Fibroblast of lung (primary cell): ENCODE measurements at regions not wholly inside any gene's neighbourhood (a gene's known extent, or its start where the extent isn't known, plus 50 kb on each side); places are given as distances from the start of the nearest gene placed in this dataset.

Experiments used
- DNase-seq, 2 donors: peaks; one replicate each; pipeline versions ENCODE4 v3.0.0 to v3.0.0-alpha.2; 2010; ENCODE audit warnings: low read depth in 2 of 2
- H2AFZ ChIP-seq: 2 replicates; pipeline ENCODE4 v1.5.1; 2012; ENCODE audit warnings: low read length, control low read depth, inconsistent platforms
- H3K27ac ChIP-seq: 2 replicates; pipeline ENCODE4 v1.5.1; 2011; ENCODE audit warnings: low read length, control low read depth; ENCODE audit not compliant: insufficient read depth
- H3K27me3 ChIP-seq: 2 replicates; pipeline ENCODE4 v1.5.1; 2011; ENCODE audit warnings: mild to moderate bottlenecking, low read length; ENCODE audit not compliant: control insufficient read depth, insufficient read depth
- H3K36me3 ChIP-seq: 2 replicates; pipeline ENCODE4 v1.5.1; 2011; ENCODE audit warnings: low read length; ENCODE audit not compliant: control insufficient read depth, insufficient read depth
- H3K4me1 ChIP-seq: 2 replicates; pipeline ENCODE4 v1.5.1; 2011; ENCODE audit warnings: low read length; ENCODE audit not compliant: control insufficient read depth, insufficient read depth; ENCODE audit errors: extremely low read depth
- H3K4me2 ChIP-seq: 2 replicates; pipeline ENCODE4 v1.5.1; 2011; ENCODE audit warnings: low read length, control low read depth; ENCODE audit not compliant: insufficient read depth; ENCODE audit errors: extremely low read depth
- H3K4me3 ChIP-seq, 4 experiments: fragments of 200-600 bp in 1 of 4; sonication (generic) in 1 of 4; replicated peaks in 1 of 4; 2 replicates each; pipeline ENCODE4 v1.5.1; 2011 to 2016; ENCODE audit warnings: low read length in 4 of 4, low read depth in 3 of 4, mild to moderate bottlenecking in 3 of 4, control low read depth in 2 of 4, inconsistent platforms in 1 of 4, mixed read lengths in 1 of 4; ENCODE audit not compliant: insufficient read depth in 1 of 4; ENCODE audit errors: control extremely low read depth in 1 of 4
- H3K79me2 ChIP-seq: 2 replicates; pipeline ENCODE4 v1.5.1; 2012; ENCODE audit warnings: mild to moderate bottlenecking, low read length, inconsistent platforms; ENCODE audit not compliant: control insufficient read depth, insufficient read depth
- H3K9ac ChIP-seq: 2 replicates; pipeline ENCODE4 v1.5.1; 2011; ENCODE audit warnings: mild to moderate bottlenecking, low read length, control low read depth; ENCODE audit not compliant: insufficient read depth
- H3K9me3 ChIP-seq: 2 replicates; pipeline ENCODE4 v1.5.1; 2012; ENCODE audit warnings: low read depth, low read length; ENCODE audit not compliant: control insufficient read depth, insufficient read depth
- H4K20me1 ChIP-seq: 2 replicates; pipeline ENCODE4 v1.5.1; 2011; ENCODE audit warnings: low read length; ENCODE audit not compliant: control insufficient read depth, insufficient read depth; ENCODE audit errors: extremely low read depth
- EZH2 ChIP-seq: IDR thresholded peaks from 2 replicates; pipeline ENCODE4 v1.5.1; 2012; ENCODE audit warnings: low read length, control low read depth, mild to moderate bottlenecking; ENCODE audit errors: missing control alignments
- TF ChIP-seq, protein P1 (sequence below), 2 donors: IDR thresholded peaks in 1 of 2; conservative IDR thresholded peaks in 1 of 2; 1 replicate in 1 of 2; 2 replicates in 1 of 2; pipeline ENCODE4 v1.5.1; 2011 to 2012; ENCODE audit warnings: low read length in 2 of 2, control low read depth in 1 of 2, inconsistent platforms in 1 of 2, low read depth in 1 of 2, mild to moderate bottlenecking in 1 of 2

DNA sequence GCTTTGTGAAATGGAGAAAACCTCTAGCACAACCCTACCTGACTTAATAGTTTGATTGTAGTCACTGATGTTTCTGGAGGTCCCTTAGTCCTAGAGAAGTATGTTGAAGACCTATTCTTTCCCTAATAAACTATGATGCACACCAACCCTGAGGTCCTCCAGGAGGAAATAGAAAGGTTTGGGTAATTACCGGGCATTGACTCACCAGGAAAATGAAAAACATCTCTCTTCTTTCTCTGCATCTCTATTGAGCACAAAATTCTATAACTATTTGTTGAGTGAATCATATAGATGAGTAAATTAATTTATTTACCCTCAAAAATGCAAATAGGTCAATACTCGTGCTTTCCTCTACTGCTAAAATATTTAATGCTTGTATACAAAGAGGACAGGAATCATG lies 582.4 kb upstream of the FAM241A start:
- peak in 1 of 2 donors; percentile 40 for DNase-seq
- Histone ChIP-seq H3K4me2 (no peak overlapping the region), H3K4me3 (no peak overlapping the region), H3K9me3 (no peaks in the 10 kb centered on the region), H3K36me3 (no peaks in the 10 kb centered on the region), H4K20me1 (no peaks in the 10 kb centered on the region), H3K79me2 (no peaks in the 10 kb centered on the region), H3K27ac (no peak overlapping the region), H3K27me3 (no peaks in the 10 kb centered on the region), H3K4me1 (no peaks in the 10 kb centered on the region), H2AFZ (no peak overlapping the region), H3K9ac (no peak overlapping the region)
- TF ChIP-seq, protein P1, sequence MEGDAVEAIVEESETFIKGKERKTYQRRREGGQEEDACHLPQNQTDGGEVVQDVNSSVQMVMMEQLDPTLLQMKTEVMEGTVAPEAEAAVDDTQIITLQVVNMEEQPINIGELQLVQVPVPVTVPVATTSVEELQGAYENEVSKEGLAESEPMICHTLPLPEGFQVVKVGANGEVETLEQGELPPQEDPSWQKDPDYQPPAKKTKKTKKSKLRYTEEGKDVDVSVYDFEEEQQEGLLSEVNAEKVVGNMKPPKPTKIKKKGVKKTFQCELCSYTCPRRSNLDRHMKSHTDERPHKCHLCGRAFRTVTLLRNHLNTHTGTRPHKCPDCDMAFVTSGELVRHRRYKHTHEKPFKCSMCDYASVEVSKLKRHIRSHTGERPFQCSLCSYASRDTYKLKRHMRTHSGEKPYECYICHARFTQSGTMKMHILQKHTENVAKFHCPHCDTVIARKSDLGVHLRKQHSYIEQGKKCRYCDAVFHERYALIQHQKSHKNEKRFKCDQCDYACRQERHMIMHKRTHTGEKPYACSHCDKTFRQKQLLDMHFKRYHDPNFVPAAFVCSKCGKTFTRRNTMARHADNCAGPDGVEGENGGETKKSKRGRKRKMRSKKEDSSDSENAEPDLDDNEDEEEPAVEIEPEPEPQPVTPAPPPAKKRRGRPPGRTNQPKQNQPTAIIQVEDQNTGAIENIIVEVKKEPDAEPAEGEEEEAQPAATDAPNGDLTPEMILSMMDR (conservative IDR thresholded peaks at IDR 0.05 in 1 of 2, IDR thresholded peaks at IDR 0.05 in 1 of 2; ENCODE audit: low read depth in 1 of 2, low read length in 2 of 2): no peak
- no peak for TF ChIP-seq EZH2

DNA sequence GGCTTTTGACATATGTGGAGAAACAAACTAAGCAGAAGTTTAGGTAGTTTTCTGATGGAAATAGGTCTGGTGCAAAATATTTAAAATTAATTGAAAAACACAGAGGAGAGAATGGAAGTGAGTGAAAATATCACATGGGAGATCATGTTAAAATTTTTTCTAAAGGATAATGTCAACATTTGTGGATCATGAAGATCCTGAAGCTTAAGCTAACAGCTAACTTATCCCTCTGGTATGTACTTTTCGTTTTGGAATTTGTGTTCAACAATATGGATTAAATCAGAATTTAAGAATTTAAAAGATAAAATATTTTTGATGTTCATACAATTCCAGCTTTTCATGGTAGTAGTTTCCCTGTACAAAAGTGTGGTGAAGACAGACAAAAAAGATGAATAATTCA lies 572.8 kb upstream of the FAM241A start:
- no peaks in the 10 kb centered on the region for H3K4me1 ChIP-seq
- DNase-seq: no peak
- H3K4me2 ChIP-seq: no peak overlapping the region
- no peak overlapping the region for H2AFZ ChIP-seq
- H3K9ac ChIP-seq: no peak overlapping the region
- no peaks in the 10 kb centered on the region for H3K36me3 ChIP-seq
- no peaks in the 10 kb centered on the region for H3K27me3 ChIP-seq
- H3K4me3 ChIP-seq: no peak overlapping the region
- TF ChIP-seq, protein P1 (conservative IDR thresholded peaks at IDR 0.05 in 1 of 2, IDR thresholded peaks at IDR 0.05 in 1 of 2; ENCODE audit: low read depth in 1 of 2, low read length in 2 of 2): no peak
- no peak for TF ChIP-seq EZH2
- H3K79me2 ChIP-seq: no peaks in the 10 kb centered on the region
- no peaks in the 10 kb centered on the region for H3K9me3 ChIP-seq
- no peak overlapping the region for H3K27ac ChIP-seq
- no peaks in the 10 kb centered on the region for H4K20me1 ChIP-seq

DNA sequence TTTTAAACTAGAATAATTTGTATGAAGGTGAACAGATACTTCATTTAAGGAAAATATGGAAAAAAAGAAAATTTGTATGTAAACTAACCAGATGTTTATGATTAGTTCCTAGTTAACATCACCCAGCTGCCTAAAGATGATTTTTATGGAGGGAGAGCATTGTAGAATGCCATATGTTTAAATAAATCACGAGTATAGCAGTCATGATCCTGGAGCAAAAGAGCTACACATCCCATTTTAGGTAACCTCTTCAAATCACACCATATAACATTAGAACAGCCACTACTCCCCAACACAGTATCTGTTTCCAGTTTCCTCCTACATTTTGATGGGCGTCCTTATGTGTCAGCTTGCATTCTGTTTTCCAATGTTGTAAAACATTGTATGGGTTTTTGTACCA lies 571.9 kb upstream of the FAM241A start:
- DNase-seq: no peak
- H3K9ac ChIP-seq: no peak overlapping the region
- no peaks in the 10 kb centered on the region for H3K4me1 ChIP-seq
- no peaks in the 10 kb centered on the region for H3K27me3 ChIP-seq
- H3K9me3 ChIP-seq: no peaks in the 10 kb centered on the region
- no peaks in the 10 kb centered on the region for H3K36me3 ChIP-seq
- no peak overlapping the region for H3K4me2 ChIP-seq
- no peak overlapping the region for H2AFZ ChIP-seq
- H3K79me2 ChIP-seq: no peaks in the 10 kb centered on the region
- no peak for TF ChIP-seq EZH2
- TF ChIP-seq, protein P1 (conservative IDR thresholded peaks at IDR 0.05 in 1 of 2, IDR thresholded peaks at IDR 0.05 in 1 of 2; ENCODE audit: low read depth in 1 of 2, low read length in 2 of 2): no peak
- H3K4me3 ChIP-seq: no peak overlapping the region
- no peaks in the 10 kb centered on the region for H4K20me1 ChIP-seq
- no peak overlapping the region for H3K27ac ChIP-seq
